ENCODE measurements at regions not wholly inside any gene's neighbourhood (a gene's known extent, or its start where the extent isn't known, plus 50 kb on each side); places are given as distances from the start of the nearest gene placed in this dataset.

GRCh38 chr3:197392961-197393360, 94.5 kb upstream of the DLG1 start:
- TF ChIP-seq, protein P1, sequence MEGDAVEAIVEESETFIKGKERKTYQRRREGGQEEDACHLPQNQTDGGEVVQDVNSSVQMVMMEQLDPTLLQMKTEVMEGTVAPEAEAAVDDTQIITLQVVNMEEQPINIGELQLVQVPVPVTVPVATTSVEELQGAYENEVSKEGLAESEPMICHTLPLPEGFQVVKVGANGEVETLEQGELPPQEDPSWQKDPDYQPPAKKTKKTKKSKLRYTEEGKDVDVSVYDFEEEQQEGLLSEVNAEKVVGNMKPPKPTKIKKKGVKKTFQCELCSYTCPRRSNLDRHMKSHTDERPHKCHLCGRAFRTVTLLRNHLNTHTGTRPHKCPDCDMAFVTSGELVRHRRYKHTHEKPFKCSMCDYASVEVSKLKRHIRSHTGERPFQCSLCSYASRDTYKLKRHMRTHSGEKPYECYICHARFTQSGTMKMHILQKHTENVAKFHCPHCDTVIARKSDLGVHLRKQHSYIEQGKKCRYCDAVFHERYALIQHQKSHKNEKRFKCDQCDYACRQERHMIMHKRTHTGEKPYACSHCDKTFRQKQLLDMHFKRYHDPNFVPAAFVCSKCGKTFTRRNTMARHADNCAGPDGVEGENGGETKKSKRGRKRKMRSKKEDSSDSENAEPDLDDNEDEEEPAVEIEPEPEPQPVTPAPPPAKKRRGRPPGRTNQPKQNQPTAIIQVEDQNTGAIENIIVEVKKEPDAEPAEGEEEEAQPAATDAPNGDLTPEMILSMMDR (IDR thresholded peaks at IDR 0.05), result no peak
- no peak overlapping the region for H3K4me3 ChIP-seq
- H3K36me3 ChIP-seq, result no peaks in the 10 kb centered on the region
- H3K27me3 ChIP-seq, result no peaks in the 10 kb centered on the region
- peaks cover 0 to 21% of the 10 kb centered on the region in 2 donors for H3K4me1 ChIP-seq
- peak overlapping the region in 1 of 2 donors; percentile 95 for H3K27ac ChIP-seq
- H3K9me3 ChIP-seq, result no peaks in the 10 kb centered on the region
- DNase-seq (ENCODE audit: low spot score), result peak; percentile 54

DNA sequence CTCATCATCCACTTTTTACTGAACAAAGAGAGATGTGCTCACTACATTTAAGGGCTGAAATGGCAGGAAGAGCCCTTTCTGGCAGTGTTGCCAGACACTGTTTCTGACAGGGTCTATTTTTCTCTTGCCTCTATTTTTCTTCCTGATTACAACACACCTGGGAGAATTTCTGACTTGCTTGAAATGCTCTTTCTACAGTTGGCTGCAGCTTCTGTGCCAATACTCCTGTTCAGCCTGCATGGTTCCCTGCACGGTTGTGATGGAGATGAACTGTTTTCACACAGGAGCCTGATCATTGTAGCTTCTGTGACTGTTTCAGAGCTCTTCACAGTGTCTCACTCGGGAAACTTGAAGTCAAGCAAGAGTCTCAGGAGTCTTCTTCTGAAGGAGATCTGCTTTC, 83.0 kb upstream of the DLG1 start:
- Histone ChIP-seq H3K4me3 (no peak overlapping the region), H3K27ac (no peak overlapping the region), H3K4me1 (no peaks in the 10 kb centered on the region), H3K9me3 (no peaks in the 10 kb centered on the region), H3K36me3 (no peaks in the 10 kb centered on the region), H3K27me3 (no peaks in the 10 kb centered on the region)
- TF ChIP-seq, protein P1 (IDR thresholded peaks at IDR 0.05), result no peak
- no peak for DNase-seq (ENCODE audit: low spot score)

DNA sequence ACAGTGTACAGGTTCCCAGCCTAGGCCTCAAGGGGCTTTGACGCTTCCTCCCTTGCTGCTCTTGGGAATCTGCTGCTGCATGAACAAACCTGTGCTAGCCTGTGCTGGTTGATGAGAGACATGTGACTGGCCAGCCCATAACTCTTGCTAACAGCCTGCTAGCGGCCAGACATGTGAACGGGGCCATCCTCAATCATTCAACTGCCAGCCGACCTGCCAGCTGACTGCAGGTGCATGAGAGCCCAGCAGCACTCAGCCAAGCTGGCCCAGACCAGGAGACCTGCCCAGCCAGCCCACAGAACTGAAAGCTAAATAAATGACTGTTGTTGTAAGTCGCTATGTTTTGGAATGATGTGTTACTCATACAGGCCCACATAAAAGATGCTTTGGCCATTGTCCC, 82.4 kb upstream of the DLG1 start:
- H3K27ac ChIP-seq, result no peak overlapping the region

GRCh38 chr3:197378985-197379718, 80.7 kb upstream of the DLG1 start:
- H3K36me3 ChIP-seq, result no peaks in the 10 kb centered on the region
- no peak overlapping the region for H3K4me3 ChIP-seq
- DNase-seq (ENCODE audit: low spot score), result peak; percentile 53
- H3K9me3 ChIP-seq, result no peaks in the 10 kb centered on the region
- no peaks in the 10 kb centered on the region for H3K27me3 ChIP-seq
- H3K27ac ChIP-seq, result peak overlapping the region; percentile 35 to 80
- H3K4me1 ChIP-seq, result no peaks in the 10 kb centered on the region
- TF ChIP-seq, protein P1 (IDR thresholded peaks at IDR 0.05), result no peak

More for the DNA sequence above, 82.4 kb upstream of the DLG1 start:
- no peak overlapping the region for H3K4me3 ChIP-seq
- DNase-seq (ENCODE audit: low spot score), result no peak
- H3K27me3 ChIP-seq, result no peaks in the 10 kb centered on the region
- TF ChIP-seq, protein P1 (IDR thresholded peaks at IDR 0.05), result no peak
- H3K36me3 ChIP-seq, result no peaks in the 10 kb centered on the region
- H3K9me3 ChIP-seq, result no peaks in the 10 kb centered on the region
- H3K4me1 ChIP-seq, result no peaks in the 10 kb centered on the region

- Histone ChIP-seq H3K27ac (no peak overlapping the region), H3K36me3 (no peaks in the 10 kb centered on the region), H3K9me3 (no peaks in the 10 kb centered on the region), H3K4me1 (no peaks in the 10 kb centered on the region), H3K4me3 (no peak overlapping the region), H3K27me3 (no peaks in the 10 kb centered on the region)
- TF ChIP-seq, protein P1 (IDR thresholded peaks at IDR 0.05), result no peak
- DNase-seq (ENCODE audit: low spot score), result peak; percentile 18
Measured at GRCh38 chr3:197376735-197377555, 78.5 kb upstream of the DLG1 start.
